PC-9 (cell line): ENCODE measurements at regions not wholly inside any gene's neighbourhood (a gene's known extent, or its start where the extent isn't known, plus 50 kb on each side); places are given as distances from the start of the nearest gene placed in this dataset.

ENCODE experiments used
- BruUV-seq: library from RNA; stranded (reverse); fragments of 400-500 nt; replicated peaks from 2 replicates; lab custom pipeline; 2021; lab: Mats Ljungman, UMichigan
- CTCF ChIA-PET: fragments of 300-600 bp; sonication (Branson Sonifier 250); formaldehyde crosslinking; loops from one replicate; lab custom pipeline; 2022; ENCODE audit warnings: antibody characterized with exemption; lab: Charles Lee
- POLR2A ChIA-PET: fragments of 300-600 bp; sonication (Branson Sonifier 250); formaldehyde crosslinking; loops from one replicate; lab custom pipeline; 2022; ENCODE audit warnings: antibody characterized with exemption; ENCODE audit not compliant: unreplicated experiment; lab: Charles Lee
- DNase-seq, 2 experiments: peaks; one replicate each; pipeline versions ENCODE4 v3.0.0 to v3.0.0-alpha.2; 2015 to 2022; ENCODE audit warnings: mixed read lengths in 1 of 2
- H2AFZ ChIP-seq: fragments of 200-600 bp; sonication (generic); 2 replicates; pipeline ENCODE4 v1.8.1; 2017; ENCODE audit warnings: antibody characterized with exemption
- H3F3A ChIP-seq: fragments of 200-600 bp; sonication (generic); 2 replicates; pipeline ENCODE4 v1.8.1; 2017; ENCODE audit warnings: antibody characterized with exemption, mild to moderate bottlenecking, low read depth; ENCODE audit not compliant: insufficient read depth
- H3K27ac ChIP-seq: fragments of 200-600 bp; sonication (generic); 2 replicates; pipeline ENCODE4 v1.6.1; 2016; ENCODE audit warnings: mixed run types
- H3K27me3 ChIP-seq: fragments of 200-600 bp; sonication (generic); 2 replicates; pipeline ENCODE4 v1.6.1; 2016; ENCODE audit warnings: low read depth, mixed run types; ENCODE audit not compliant: insufficient read depth
- H3K36me3 ChIP-seq: fragments of 200-600 bp; sonication (generic); 2 replicates; pipeline ENCODE4 v1.6.1; 2016; ENCODE audit warnings: low read depth, mixed run types
- H3K4me1 ChIP-seq: fragments of 200-600 bp; sonication (generic); replicated peaks from 2 replicates; pipeline ENCODE4 v1.6.1; 2016; ENCODE audit warnings: mixed run types; ENCODE audit not compliant: insufficient read depth
- H3K4me2 ChIP-seq: fragments of 200-600 bp; sonication (generic); 2 replicates; pipeline ENCODE4 v1.6.1; 2017; ENCODE audit warnings: mixed run types
- H3K4me3 ChIP-seq: fragments of 200-600 bp; sonication (generic); 2 replicates; pipeline ENCODE4 v1.6.1; 2016; ENCODE audit warnings: mixed run types
- H3K79me2 ChIP-seq: fragments of 200-600 bp; sonication (generic); 2 replicates; pipeline ENCODE4 v1.6.1; 2017; ENCODE audit warnings: low read depth, mixed run types
- H3K9me2 ChIP-seq: fragments of 200-600 bp; sonication (generic); 2 replicates; pipeline ENCODE4 v1.8.1; 2017; ENCODE audit warnings: mild to moderate bottlenecking; ENCODE audit not compliant: insufficient read depth
- H3K9me3 ChIP-seq: fragments of 200-600 bp; sonication (generic); 2 replicates; pipeline ENCODE4 v1.8.1; 2016; ENCODE audit warnings: low read depth; ENCODE audit not compliant: insufficient read depth
- H4K20me1 ChIP-seq: fragments of 200-600 bp; sonication (generic); 2 replicates; pipeline ENCODE4 v1.8.1; 2017; ENCODE audit not compliant: insufficient read depth
- CTCF ChIP-seq: fragments of 200-600 bp; sonication (generic); conservative IDR thresholded peaks from 2 replicates; pipeline ENCODE4 v1.6.1; 2017; ENCODE audit warnings: mixed run types, antibody characterized with exemption, mild to moderate bottlenecking, moderate library complexity
- EZH2 ChIP-seq: fragments of 200-600 bp; sonication (generic); IDR thresholded peaks from 2 replicates; pipeline ENCODE4 v1.8.0; 2017; ENCODE audit warnings: antibody characterized with exemption, low read depth
- intact Hi-C: fragments of 100-400 bp; cut with micrococcal nuclease; formaldehyde crosslinking; loops from one replicate; pipeline ENCODE4 v1.10.0; 2022; ENCODE audit not compliant: unreplicated experiment

GRCh38 chr13:103335241-103335640, 269.0 kb upstream of the SLC10A2 start:
- POLR2A ChIA-PET, result no interaction called here

DNA sequence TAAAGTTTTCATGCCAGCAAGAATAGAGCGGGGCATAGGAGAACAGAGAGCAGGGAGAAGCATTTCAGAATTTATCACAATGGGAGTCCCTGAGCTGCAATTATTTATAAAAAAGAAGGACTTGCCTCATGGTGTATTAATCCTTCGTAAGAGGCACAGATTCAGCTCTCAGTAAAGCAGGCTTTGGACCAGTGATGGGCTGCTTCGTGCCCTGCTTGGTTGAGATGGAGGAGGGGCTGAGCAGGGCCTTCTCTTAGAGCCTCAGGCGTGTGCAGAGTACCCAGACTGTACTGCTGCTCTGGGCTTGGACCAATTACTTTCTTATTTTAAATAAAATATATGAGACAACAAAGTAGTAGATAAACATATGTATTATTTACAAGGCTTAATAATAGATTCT, 265.7 kb upstream of the SLC10A2 start:
- H4K20me1 ChIP-seq, result no peaks in the 10 kb centered on the region
- H2AFZ ChIP-seq, result no peak overlapping the region
- no peak overlapping the region for H3K4me2 ChIP-seq
- no peaks in the 10 kb centered on the region for H3K36me3 ChIP-seq
- intact Hi-C loops, result no loop called here
- no peak overlapping the region for H3K4me3 ChIP-seq
- TF ChIP-seq EZH2 (no peak), CTCF (no peak)
- ChIA-PET CTCF (no interaction called here), POLR2A (no interaction called here)
- H3K27me3 ChIP-seq, result no peaks in the 10 kb centered on the region
- H3F3A ChIP-seq, result no peaks in the 10 kb centered on the region
- BruUV-seq, result no TSS peak
- no peaks in the 10 kb centered on the region for H3K4me1 ChIP-seq
- H3K9me3 ChIP-seq, result no peaks in the 10 kb centered on the region
- DNase-seq, result no peak
- H3K27ac ChIP-seq, result no peak overlapping the region
- H3K9me2 ChIP-seq, result no peaks in the 10 kb centered on the region
- H3K79me2 ChIP-seq, result no peaks in the 10 kb centered on the region

More at GRCh38 chr13:103335241-103335640, 269.0 kb upstream of the SLC10A2 start:
- Histone ChIP-seq H3K79me2 (no peaks in the 10 kb centered on the region), H3K27ac (no peak overlapping the region), H2AFZ (no peak overlapping the region), H3K36me3 (no peaks in the 10 kb centered on the region), H3K4me3 (no peak overlapping the region), H3F3A (no peaks in the 10 kb centered on the region), H3K4me2 (no peak overlapping the region), H3K4me1 (no peaks in the 10 kb centered on the region), H4K20me1 (no peaks in the 10 kb centered on the region), H3K9me2 (no peaks in the 10 kb centered on the region), H3K9me3 (no peaks in the 10 kb centered on the region), H3K27me3 (no peaks in the 10 kb centered on the region)
- CTCF ChIA-PET, result no interaction called here
- BruUV-seq, result no TSS peak
- DNase-seq, result no peak
- intact Hi-C loops, result no loop called here
- TF ChIP-seq CTCF (no peak), EZH2 (no peak)

DNA sequence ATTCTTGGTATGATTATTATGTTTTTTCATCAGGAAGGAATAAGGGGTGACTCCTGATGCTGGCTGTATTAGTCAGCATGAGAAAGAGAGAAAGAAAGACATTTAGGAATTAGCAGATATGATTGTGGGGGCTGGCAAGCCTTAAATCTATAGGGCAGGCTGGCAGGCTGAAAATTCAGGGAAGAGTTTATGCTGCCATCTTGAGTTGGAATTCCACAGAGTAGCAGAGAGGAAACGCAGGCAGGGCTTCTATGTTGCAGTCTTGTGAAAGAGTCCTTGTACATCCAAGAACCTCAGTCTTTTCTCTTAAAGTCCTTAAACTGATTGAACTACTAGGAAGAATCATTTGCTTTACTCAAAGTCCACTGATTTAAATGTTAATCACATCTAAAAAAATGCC, 262.7 kb upstream of the SLC10A2 start:
- intact Hi-C loops, result no loop called here
- POLR2A ChIA-PET, result no interaction called here
- Histone ChIP-seq H3K4me1 (no peaks in the 10 kb centered on the region), H3K27me3 (no peaks in the 10 kb centered on the region), H2AFZ (no peak overlapping the region), H4K20me1 (no peaks in the 10 kb centered on the region), H3K4me3 (no peak overlapping the region), H3K27ac (no peak overlapping the region), H3K4me2 (no peak overlapping the region), H3F3A (no peaks in the 10 kb centered on the region), H3K9me3 (no peaks in the 10 kb centered on the region), H3K79me2 (no peaks in the 10 kb centered on the region), H3K36me3 (no peaks in the 10 kb centered on the region), H3K9me2 (no peaks in the 10 kb centered on the region)
- CTCF ChIA-PET, result no interaction called here
- no TSS peak for BruUV-seq
- TF ChIP-seq CTCF, result no peak
- no peak for TF ChIP-seq EZH2
- DNase-seq, result no peak
